ENCODE measurements at regions not wholly inside any gene's neighbourhood (a gene's known extent, or its start where the extent isn't known, plus 50 kb on each side); places are given as distances from the start of the nearest gene placed in this dataset.

DNA sequence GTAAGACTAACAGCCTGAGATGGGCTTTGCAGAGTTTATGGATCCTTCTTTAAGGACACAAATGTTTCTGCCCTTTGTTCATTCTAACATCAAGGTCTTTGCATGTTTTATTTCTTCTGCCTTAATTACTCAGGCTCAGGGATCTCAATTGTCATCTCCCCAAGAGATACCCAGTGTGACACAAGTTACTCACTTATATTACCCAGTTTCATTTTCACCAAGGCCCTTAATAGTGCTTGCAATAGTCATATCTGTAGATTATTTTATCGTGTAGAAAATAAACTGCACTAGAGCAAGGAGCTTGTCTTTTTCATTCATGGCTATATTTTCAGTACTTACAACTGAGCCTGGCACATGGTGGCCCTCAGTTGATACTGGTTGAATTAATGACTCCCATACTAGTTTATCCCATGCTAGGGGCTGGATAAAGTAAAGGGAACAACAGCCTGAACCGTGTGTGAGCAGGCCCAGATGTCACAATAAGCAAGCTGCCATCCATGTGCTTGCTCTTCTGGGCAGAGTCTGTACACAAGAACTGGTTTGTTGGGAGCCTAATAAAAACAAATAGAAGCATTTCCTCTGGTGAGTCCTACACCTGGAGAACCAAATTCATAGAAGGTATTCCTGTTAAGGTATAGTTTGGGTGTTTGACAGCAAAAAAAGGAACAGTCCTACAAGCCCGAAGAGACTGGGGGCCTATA is 112.5 kb upstream of the CD180 start:
- DNase-seq: no peak

DNA sequence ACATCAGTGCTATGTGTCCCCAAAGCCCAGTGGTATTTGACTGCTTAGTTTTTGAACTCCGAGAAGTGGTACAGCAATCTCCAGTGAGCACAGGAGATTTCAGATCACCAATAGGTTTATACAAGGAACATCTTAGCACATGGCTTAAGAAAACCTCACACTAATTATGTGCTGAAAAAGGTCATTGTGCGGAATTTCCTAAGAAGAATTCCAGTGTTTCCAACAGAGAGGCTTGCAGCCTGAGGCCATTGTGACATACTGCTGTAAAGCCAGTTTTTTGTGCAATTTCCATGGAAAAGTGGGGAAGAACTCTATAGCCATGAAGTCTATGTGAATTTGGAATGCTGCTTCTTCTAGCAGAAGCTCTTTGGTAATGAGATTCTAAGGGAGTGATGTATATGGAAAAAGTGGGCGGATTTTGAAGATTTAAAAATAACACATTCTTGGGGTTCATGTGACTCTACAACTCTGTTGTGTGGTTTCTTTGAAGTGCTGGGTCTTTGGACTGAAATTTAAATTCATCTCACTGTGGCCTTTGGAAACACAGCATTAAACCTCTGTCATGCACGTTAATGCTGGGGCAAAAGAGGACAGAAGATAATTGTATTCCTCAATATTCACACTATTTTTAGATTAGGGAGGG is 110.5 kb upstream of the CD180 start:
- no peak for DNase-seq

- DNase-seq: no peak
Observed at GRCh38 chr5:67305913-67306710, 109.5 kb upstream of the CD180 start.

GRCh38 chr5:67305401-67305800 is 108.8 kb upstream of the CD180 start:
- DNase-seq: no peak

DNA sequence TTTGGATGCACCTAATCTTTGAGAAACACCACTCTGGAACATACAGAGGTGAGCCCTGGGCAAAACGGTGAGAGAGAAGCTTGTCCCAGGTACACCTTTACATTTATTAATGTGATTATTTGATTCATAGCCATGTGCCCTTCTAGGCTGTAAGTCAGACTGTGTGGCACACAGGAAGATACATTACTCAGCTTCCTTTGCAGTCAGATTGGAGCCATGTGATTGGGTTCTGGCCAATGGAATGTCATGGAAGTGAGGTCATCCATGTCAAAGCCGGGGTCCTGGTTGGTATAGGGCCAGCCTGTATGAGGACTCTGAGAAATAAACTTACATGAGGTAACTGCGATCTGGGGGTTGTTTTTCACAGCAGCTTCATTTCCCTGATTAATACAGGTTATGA is 106.8 kb upstream of the CD180 start:
- DNase-seq: peak; percentile 44

DNA sequence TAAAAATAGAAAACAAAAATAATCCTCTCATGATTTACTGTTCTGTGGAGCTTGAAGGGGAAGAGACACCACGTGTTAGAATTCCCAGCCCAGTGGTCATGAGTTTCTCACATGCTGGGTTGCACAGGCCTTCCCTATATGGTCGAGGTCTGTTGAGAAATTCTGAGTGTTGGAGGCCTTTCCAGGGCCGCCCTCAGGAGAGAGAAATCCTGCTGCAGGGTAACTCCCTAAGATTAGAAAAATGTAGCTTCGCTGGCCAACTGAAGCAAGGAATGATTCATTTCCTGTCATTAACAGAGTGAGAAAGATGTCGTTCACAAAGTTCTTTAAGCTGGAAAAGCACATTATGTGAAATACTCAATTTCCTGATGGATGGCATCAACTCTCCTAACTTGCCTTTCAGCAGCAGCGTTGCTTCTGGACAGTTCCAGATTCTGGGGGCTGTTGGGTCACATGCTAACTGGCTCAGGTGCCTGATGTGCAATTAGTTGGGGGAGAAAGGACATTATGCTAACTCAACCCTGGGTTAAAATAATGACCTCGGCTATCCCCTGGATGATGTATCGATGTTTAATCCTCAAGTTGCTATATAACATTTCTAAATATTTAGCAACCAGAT is 104.8 kb upstream of the CD180 start:
- peak; percentile 96 for DNase-seq

DNA sequence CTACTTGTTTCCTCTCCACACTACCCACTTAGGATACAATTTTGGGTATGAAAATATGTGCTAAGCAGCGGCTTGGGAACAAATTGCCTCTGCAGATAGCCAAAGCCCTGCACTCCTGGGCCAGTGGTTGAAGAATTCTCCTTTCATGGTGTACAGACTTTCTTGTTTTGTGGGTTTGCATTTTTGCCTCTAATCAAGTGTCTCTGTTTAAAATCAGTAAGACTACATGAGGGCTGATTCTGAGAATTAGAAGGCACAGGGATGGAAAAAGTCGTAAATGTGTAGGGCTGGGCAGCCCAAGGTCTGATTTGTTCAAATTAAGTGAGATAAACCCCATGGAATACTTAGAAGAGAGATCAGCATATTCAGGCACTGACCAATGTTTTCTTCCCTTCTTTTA is 103.7 kb upstream of the CD180 start:
- DNase-seq: no peak

- peak; percentile 82 for DNase-seq
Observed at GRCh38 chr5:67299231-67299735, 102.7 kb upstream of the CD180 start.

- no peak for DNase-seq
Observed at GRCh38 chr5:67297802-67298532, 101.4 kb upstream of the CD180 start.

- DNase-seq: no peak
Observed at GRCh38 chr5:67297376-67297775, 100.8 kb upstream of the CD180 start.

DNA sequence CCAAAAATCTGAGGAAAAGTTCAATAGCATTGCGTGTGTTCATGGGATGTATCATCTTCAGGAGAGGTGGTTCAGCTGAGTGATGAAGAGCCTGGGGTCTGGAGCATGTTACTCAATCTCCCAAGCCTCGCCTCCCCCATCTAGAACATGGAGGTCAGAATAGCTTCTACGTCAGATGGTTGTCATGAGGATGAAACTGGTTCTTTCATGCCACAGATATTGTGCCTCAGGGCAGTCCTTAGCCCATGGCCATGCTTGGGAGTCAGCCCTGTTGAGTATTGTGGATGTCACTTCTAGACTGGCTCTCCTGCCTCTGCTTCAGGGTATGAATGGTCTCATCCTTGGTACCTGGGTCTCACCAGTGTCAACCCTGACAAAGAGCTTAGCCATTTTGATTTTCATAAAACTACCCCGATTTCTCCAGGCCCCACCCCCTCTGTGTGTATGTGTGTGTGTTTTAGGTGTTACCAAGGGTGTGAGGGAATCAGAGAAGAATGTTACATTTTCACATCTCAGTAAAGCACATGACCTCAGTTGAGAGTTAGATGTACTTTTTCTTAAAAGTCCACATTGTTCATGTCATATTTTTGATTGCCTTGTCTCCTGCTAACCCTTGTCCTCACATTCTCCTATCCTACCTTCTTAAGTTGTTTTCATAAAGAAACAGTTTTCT is 97.8 kb upstream of the CD180 start:
- DNase-seq: no peak

GRCh38 chr5:67293226-67293625 is 96.6 kb upstream of the CD180 start:
- no peak for DNase-seq

GRCh38 chr5:67292201-67292940 is 95.8 kb upstream of the CD180 start:
- DNase-seq: no peak

DNA sequence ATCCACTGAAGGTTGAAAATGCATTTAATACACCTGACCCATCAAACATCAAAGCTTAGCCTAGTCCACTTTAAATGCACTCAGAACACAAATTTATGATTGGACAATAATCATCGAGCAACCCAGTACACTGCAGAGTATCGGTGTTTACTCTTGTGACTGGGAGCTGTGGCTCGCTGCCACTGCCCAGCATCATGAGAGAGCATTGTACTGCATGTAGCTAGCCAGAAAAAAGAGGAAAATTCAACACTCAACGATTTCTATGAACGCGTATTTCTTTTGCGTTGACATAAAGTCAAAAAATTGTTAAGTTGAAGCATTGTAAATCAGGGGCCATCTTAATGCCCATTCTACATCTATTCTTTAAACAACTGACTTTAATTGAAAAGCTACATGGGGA is 95.1 kb upstream of the CD180 start:
- DNase-seq: no peak

DNA sequence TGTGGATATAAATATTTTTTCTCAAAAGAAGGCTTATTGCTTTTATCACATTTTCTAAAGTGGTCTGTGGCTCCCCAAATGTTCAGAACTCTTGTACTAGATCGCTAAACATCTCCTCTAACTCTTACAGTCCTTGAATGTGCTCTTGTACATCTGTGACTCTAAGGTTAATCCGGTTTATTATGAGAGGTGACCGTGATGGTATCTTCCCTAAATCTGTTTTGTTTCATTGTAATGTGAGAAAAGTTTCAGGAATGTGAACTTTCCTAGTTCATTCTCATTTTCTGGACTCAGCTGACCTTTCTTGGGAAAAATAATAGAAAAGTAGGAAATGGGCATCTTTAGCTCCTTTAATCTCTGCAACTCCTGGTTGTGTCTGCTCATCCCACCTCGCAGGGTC is 94.5 kb upstream of the CD180 start:
- no peak for DNase-seq

DNA sequence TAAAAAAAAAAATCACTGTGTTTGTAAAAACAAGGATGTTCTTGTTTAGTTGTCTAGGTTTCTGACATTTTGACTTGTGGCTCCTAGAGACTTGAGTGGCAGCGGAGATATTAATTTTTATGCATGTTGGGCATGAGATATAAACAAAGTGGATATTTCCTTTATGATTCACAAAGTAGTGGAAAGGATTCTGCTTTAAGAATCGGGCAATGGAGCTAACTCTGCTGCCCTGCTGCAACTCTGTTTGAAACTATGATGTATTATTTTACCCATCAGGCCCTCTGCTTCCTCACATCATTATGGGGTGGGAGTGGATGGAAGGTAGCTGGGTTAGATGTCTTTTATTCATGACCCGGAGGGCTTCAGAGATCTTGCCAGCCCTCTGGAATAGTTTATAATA is 94.1 kb upstream of the CD180 start:
- no peak for DNase-seq

DNA sequence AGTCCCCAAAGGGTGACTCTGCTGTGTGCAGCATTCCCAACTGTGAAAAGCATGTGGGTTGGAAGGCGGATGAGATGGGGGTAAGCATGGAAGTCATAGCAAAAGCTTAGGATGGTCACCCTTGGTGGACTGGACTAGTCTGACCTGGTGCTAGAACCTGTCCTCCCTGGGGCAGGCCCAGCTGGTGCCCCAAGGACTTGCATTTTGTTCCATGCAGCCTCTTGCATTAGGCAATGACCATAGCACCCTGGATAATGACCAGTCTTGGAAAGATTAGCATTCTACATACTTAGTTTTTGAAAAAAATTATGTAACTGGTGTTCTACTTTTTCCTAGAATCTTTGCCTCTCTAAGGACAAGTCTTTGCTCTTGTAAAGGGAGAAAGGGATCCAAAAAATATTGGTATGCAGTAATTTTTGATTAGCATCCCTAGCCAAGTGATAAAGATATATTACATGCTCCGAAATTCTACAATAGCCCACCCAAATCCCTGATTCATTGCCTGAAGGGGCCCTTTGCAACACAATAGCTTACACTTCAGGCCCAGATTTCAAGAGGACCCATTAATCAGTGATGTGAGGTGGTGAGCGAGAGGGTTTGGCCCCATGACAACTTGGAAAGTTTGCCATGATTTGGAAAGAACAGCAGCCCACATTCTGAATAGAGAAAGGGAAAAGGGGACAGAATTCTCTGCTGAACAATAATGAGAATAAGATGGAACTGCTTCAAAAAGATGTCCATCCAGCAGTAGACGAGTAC is 93.3 kb upstream of the CD180 start:
- DNase-seq: peak; percentile 76

GRCh38 chr5:67287510-67288268 is 91.1 kb upstream of the CD180 start:
- DNase-seq: peak; percentile 83

DNA sequence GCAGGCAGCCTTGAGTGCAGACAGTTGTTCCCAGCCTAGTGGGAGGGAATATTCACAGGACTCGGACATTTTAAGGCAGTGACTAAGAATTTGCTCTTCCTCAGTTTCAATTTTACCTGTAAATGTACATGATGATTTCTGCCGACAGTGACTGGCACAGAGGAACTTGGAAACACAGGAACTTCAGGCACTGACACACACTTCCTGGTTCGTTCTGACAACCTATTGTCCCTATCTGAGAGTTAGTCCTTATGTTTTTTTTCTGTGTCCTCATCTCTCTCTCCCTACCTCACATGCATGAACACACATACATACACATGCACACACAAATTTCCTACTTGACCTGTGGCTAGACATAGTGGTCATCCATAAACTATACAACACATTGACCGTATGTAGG is 89.4 kb upstream of the CD180 start:
- DNase-seq: no peak

GRCh38 chr5:67283988-67284487 is 87.4 kb upstream of the CD180 start:
- no peak for DNase-seq
